ENCODE measurements at regions not wholly inside any gene's neighbourhood (a gene's known extent, or its start where the extent isn't known, plus 50 kb on each side); places are given as distances from the start of the nearest gene placed in this dataset.

DNA sequence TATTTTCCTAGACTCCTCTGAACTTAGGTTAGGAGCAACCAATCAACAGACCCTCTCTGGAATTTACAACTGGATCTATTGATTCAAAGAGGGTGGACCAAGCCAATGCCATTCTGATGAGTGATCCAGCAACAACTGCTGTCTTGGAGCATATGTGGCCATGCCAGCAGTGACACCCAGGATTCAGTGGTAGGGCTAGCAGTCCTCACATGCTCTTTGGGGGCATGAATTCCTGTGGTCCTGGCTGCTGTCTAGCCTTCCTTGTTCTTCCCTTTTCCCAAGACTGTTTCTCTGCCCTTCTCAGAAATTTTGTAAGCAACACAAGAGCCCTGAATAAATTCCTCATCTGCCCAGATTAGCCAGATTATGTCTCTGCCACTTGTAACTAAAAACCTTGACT is 61.5 kb upstream of the GATB start:
- DNase-seq, result no peak

DNA sequence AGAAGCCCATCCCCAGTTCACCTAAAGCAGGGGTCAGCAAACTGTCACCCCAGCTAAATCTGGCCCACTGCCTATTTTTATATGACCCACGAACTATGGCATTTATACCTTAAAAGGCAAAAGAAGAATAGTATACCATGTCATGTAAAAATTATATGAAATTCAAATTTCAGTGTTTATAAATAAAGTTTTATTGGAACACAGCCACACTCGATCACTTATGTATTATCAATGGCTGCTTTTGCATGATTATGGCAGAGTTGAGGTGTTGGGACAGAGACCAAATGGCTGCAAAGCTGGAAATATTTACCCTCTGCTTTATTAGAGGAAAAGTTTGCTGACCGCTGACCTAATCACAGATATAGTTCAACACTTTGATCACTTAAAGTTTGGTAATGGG is 59.2 kb upstream of the GATB start:
- DNase-seq, result no peak

DNA sequence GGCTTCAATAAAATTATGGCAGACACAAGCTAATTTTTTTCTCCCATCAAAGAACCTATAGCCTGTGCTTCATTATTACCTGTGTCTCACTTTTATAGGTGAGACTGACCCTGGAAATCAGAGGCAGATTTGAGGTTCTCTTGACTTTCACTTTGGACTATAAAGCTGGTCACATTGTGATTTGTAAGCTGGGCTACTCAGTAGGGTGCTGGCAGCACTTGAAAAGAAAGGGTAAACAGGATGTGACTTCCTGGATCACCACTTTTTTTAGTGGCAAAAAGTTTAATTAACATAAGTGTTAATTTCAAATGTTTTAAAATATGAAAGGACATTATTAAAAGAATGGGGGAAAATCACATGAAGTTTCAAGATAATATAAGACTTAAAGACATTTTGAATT is 50.6 kb upstream of the GATB start:
- no peak for DNase-seq
